GM23338 (cell line): ENCODE measurements at regions not wholly inside any gene's neighbourhood (a gene's known extent, or its start where the extent isn't known, plus 50 kb on each side); places are given as distances from the start of the nearest gene placed in this dataset.
"Not testable (repeated sequence)": the region's sequence is repeated elsewhere in the genome, so short reads cannot be mapped to it uniquely, and the experiment has no call there.

Experiments
- ATAC-seq: fragments of 200-7000 bp; cut with Tn5 transposase; 3 replicates; pipeline ENCODE4 v1.9.1; 2020
- DNase-seq: peaks from one replicate; pipeline ENCODE4 v3.0.0-alpha.2; 2015; ENCODE audit warnings: low spot score
- H2AFZ ChIP-seq: fragments of 200-600 bp; sonication (generic); 2 replicates; pipeline ENCODE4 v1.8.0; 2016; ENCODE audit warnings: antibody characterized with exemption, mild to moderate bottlenecking, moderate library complexity
- H3F3A ChIP-seq: fragments of 200-600 bp; sonication (generic); replicated peaks from 2 replicates; pipeline ENCODE4 v1.8.0; 2017; ENCODE audit warnings: antibody characterized with exemption, mixed run types, low read depth
- H3K27ac ChIP-seq: fragments of 200-600 bp; sonication (generic); 2 replicates; pipeline ENCODE4 v1.6.1; 2016; ENCODE audit warnings: low read depth
- H3K27me3 ChIP-seq: fragments of 200-600 bp; sonication (generic); 2 replicates; pipeline ENCODE4 v1.8.0; 2016; ENCODE audit warnings: mild to moderate bottlenecking, mixed run types, moderate library complexity; ENCODE audit not compliant: insufficient read depth
- H3K36me3 ChIP-seq: fragments of 200-600 bp; sonication (generic); 2 replicates; pipeline ENCODE4 v1.8.0; 2016; ENCODE audit warnings: mild to moderate bottlenecking; ENCODE audit not compliant: insufficient read depth
- H3K4me1 ChIP-seq: fragments of 200-600 bp; sonication (generic); 2 replicates; pipeline ENCODE4 v1.8.0; 2016; ENCODE audit warnings: mild to moderate bottlenecking, moderate library complexity; ENCODE audit not compliant: insufficient read depth
- H3K4me2 ChIP-seq: fragments of 200-600 bp; sonication (generic); 2 replicates; pipeline ENCODE4 v1.7.1; 2017; ENCODE audit warnings: mixed run types
- H3K4me3 ChIP-seq: fragments of 200-600 bp; sonication (generic); 2 replicates; pipeline ENCODE4 v1.6.1; 2016; ENCODE audit warnings: mixed run types
- H3K79me2 ChIP-seq: fragments of 200-600 bp; sonication (generic); replicated peaks from 2 replicates; pipeline ENCODE4 v1.8.0; 2017; ENCODE audit warnings: mild to moderate bottlenecking; ENCODE audit not compliant: insufficient read depth
- H3K9me2 ChIP-seq: fragments of 200-600 bp; sonication (generic); 2 replicates; pipeline ENCODE4 v1.8.0; 2017; ENCODE audit not compliant: insufficient read depth
- H4K20me1 ChIP-seq: fragments of 200-600 bp; sonication (generic); replicated peaks from 2 replicates; pipeline ENCODE4 v1.8.0; 2017; ENCODE audit warnings: mild to moderate bottlenecking; ENCODE audit not compliant: insufficient read depth
- H3K27ac Mint-ChIP-seq: 2 replicates; pipeline ENCODE4 v1.8.0; 2020; ENCODE audit warnings: inconsistent platforms, mild to moderate bottlenecking, moderate library complexity, mixed read lengths
- H3K27me3 Mint-ChIP-seq: 3 replicates; pipeline ENCODE4 v1.8.0; 2022; ENCODE audit warnings: low read depth, mild to moderate bottlenecking, moderate library complexity, mixed read lengths, inconsistent platforms; ENCODE audit not compliant: insufficient read depth, poor library complexity
- H3K36me3 Mint-ChIP-seq: 3 replicates; pipeline ENCODE4 v1.8.0; 2021; ENCODE audit warnings: low read depth, mild to moderate bottlenecking, inconsistent platforms, moderate library complexity, mixed read lengths
- H3K4me1 Mint-ChIP-seq: 3 replicates; pipeline ENCODE4 v1.8.0; 2020; ENCODE audit warnings: mild to moderate bottlenecking, inconsistent platforms, mixed read lengths
- H3K4me3 Mint-ChIP-seq: 3 replicates; pipeline ENCODE4 v1.8.0; 2021; ENCODE audit warnings: moderate library complexity, mild to moderate bottlenecking, inconsistent platforms, mixed read lengths
- H3K9me3 Mint-ChIP-seq: 3 replicates; pipeline ENCODE4 v1.8.0; 2020; ENCODE audit warnings: moderate library complexity, mild to moderate bottlenecking, inconsistent platforms, mixed read lengths
- EZH2 ChIP-seq: fragments of 200-600 bp; sonication (generic); IDR thresholded peaks from one replicate; pipeline ENCODE4 v1.8.0; 2017; ENCODE audit warnings: antibody characterized with exemption, mild to moderate bottlenecking, low read depth; ENCODE audit not compliant: unreplicated experiment
- JUNB ChIP-seq: IDR thresholded peaks from one replicate; pipeline ENCODE4 v1.6.1; 2016; ENCODE audit warnings: antibody characterized with exemption; ENCODE audit not compliant: unreplicated experiment
- REST ChIP-seq: IDR thresholded peaks from one replicate; pipeline ENCODE4 v1.6.1; 2018; ENCODE audit warnings: antibody characterized with exemption; ENCODE audit not compliant: unreplicated experiment
- STAT1 ChIP-seq: IDR thresholded peaks from one replicate; pipeline ENCODE4 v1.6.1; 2016; ENCODE audit warnings: antibody characterized with exemption; ENCODE audit not compliant: unreplicated experiment
- ZNF114 ChIP-seq: fragments of 250-450 bp; sonication (Bioruptor Pico); IDR thresholded peaks from 2 replicates; pipeline ENCODE4 v1.5.0; 2020; ENCODE audit warnings: mild to moderate bottlenecking, moderate library complexity
- ZNF331 ChIP-seq: fragments of 250-450 bp; sonication (Bioruptor Pico); IDR thresholded peaks from 2 replicates; pipeline ENCODE4 v1.5.0; 2020; ENCODE audit warnings: low read depth, mild to moderate bottlenecking, moderate library complexity
- ZNF462 ChIP-seq: fragments of 250-450 bp; sonication (Bioruptor Pico); IDR thresholded peaks from 2 replicates; pipeline ENCODE4 v1.5.0; 2020; ENCODE audit warnings: mild to moderate bottlenecking, moderate library complexity

GRCh38 chr16:29147710-29148109 lies 162.9 kb downstream of the LAT start:
- not testable (repeated sequence) for H3K27me3 Mint-ChIP-seq, H3K4me2 ChIP-seq, H3K9me3 Mint-ChIP-seq, H3K4me3 Mint-ChIP-seq, H3K9me2 ChIP-seq, H3F3A ChIP-seq, H3K4me1 ChIP-seq, H3K27ac ChIP-seq, H3K27ac Mint-ChIP-seq, H3K36me3 ChIP-seq, H3K4me1 Mint-ChIP-seq, ATAC-seq, H3K27me3 ChIP-seq, H2AFZ ChIP-seq, H3K36me3 Mint-ChIP-seq, DNase-seq, H4K20me1 ChIP-seq, H3K79me2 ChIP-seq, H3K4me3 ChIP-seq

- H3K9me3 Mint-ChIP-seq, H3K27ac Mint-ChIP-seq, DNase-seq, H3K9me2 ChIP-seq, H3K36me3 ChIP-seq, H3K27me3 ChIP-seq, H4K20me1 ChIP-seq, H3K4me1 Mint-ChIP-seq, H3K4me1 ChIP-seq, H3K4me3 Mint-ChIP-seq, H3K4me3 ChIP-seq, H2AFZ ChIP-seq, H3K79me2 ChIP-seq, H3K4me2 ChIP-seq, H3K36me3 Mint-ChIP-seq, H3F3A ChIP-seq, ATAC-seq, H3K27ac ChIP-seq, H3K27me3 Mint-ChIP-seq: not testable (repeated sequence)
Observed at GRCh38 chr16:29146808-29147643, 162.2 kb downstream of the LAT start.

GRCh38 chr16:29146266-29146665 lies 161.4 kb downstream of the LAT start:
- no peaks in the 10 kb centered on the region for H3K9me3 Mint-ChIP-seq
- H3K27me3 ChIP-seq = no peaks in the 10 kb centered on the region
- H3K36me3 ChIP-seq = no peaks in the 10 kb centered on the region
- DNase-seq (no peak), ATAC-seq (no peak)
- H3K4me2 ChIP-seq = no peak overlapping the region
- H3K36me3 Mint-ChIP-seq = no peaks in the 10 kb centered on the region; the same call in 2 of the 3 replicates
- H3K4me3 ChIP-seq = no peak overlapping the region
- no peaks in the 10 kb centered on the region for H4K20me1 ChIP-seq
- H2AFZ ChIP-seq = no peak overlapping the region
- no peak overlapping the region for H3K27ac ChIP-seq
- H3F3A ChIP-seq = no peaks in the 10 kb centered on the region
- no peaks in the 10 kb centered on the region for H3K4me1 Mint-ChIP-seq
- no peaks in the 10 kb centered on the region for H3K79me2 ChIP-seq
- peaks cover 5% of the 10 kb centered on the region for H3K27me3 Mint-ChIP-seq
- H3K9me2 ChIP-seq = no peaks in the 10 kb centered on the region
- H3K4me1 ChIP-seq = no peaks in the 10 kb centered on the region
- no peak overlapping the region for H3K4me3 Mint-ChIP-seq
- H3K27ac Mint-ChIP-seq = no peak overlapping the region
- TF ChIP-seq EZH2 = no peak
- no peak for TF ChIP-seq ZNF462 (CRISPR knock-in tag)
- TF ChIP-seq ZNF331 (CRISPR knock-in tag) = no peak
- no peak for TF ChIP-seq JUNB
- TF ChIP-seq STAT1 = no peak
- no peak for TF ChIP-seq ZNF114 (CRISPR knock-in tag)
- TF ChIP-seq REST = no peak
